GM19328 (cell line): ENCODE measurements at regions not wholly inside any gene's neighbourhood (a gene's known extent, or its start where the extent isn't known, plus 50 kb on each side); places are given as distances from the start of the nearest gene placed in this dataset.

Experiments used
- ATAC-seq: cut with Tn5 transposase; IDR thresholded peaks from one replicate; pipeline ENCODE4 v1.9.1; 2021; ENCODE audit warnings: mild to moderate bottlenecking, moderate library complexity; ENCODE audit not compliant: unreplicated experiment

DNA sequence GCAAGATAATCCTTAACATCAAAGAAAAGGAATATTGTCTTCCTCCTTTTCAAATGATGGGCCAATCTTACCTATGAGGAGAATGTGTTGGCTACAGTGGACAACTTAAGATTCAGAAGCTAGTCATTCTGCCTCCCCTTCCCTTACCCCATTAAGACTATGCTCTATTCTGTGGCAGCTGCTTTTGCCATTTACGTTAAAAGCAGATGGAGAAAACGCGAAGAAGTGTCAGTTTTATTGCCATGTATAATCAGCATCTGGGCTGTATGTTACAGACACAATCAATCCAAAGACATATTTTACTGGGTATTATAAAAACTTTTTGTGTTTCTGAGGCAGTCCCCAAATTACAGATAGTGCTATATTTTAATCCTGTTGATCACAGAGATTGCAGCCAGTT, 196.1 kb upstream of the PACRGL start:
- no peak for ATAC-seq

DNA sequence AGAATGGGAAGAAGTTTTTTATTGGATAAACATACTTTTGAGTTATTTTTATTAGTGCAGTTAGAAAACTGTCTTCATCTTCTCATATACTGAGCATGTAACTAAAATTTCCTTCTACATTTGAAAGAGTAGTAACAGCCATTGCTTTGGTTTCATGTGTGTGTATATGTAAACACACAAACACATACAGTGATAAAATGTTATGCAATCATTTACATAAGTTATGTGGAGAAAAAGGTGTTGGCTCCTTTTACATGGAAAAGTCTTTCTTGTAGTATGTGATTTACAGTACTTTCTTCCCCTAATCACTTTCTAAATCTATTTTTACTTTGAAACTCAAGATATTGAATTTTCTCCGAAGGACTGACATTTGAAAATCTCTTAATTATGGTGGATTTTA, 194.3 kb upstream of the PACRGL start:
- ATAC-seq = no peak

GRCh38 chr4:20506827-20507226, 193.4 kb upstream of the PACRGL start:
- no peak for ATAC-seq

- no peak for ATAC-seq
Observed at GRCh38 chr4:20509315-20509714, 190.9 kb upstream of the PACRGL start.

- no peak for ATAC-seq
Observed at GRCh38 chr4:20512033-20512792, 188.0 kb upstream of the PACRGL start.

GRCh38 chr4:20512985-20513384, 187.3 kb upstream of the PACRGL start:
- ATAC-seq = no peak

DNA sequence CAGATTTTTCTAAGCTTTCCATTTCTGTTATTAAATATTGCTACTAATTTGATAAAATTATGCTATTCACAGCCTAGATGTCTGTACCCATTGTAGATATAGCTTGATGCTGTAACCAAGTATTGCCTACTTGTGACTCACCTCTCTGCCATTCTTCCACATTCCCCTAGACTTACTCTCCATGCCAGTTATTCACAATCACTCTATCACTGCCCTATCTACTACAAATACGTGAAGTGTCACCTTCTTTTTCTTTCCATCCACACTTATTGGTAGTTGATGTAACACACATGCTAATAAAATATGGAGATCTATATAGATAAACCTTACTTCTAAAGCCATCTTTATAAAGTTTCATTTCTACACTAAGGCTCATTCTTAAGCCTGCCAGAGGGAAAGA, 179.4 kb upstream of the PACRGL start:
- no peak for ATAC-seq

- ATAC-seq = no peak
Observed at GRCh38 chr4:20528508-20528907, 171.8 kb upstream of the PACRGL start.

GRCh38 chr4:20529691-20530090, 170.6 kb upstream of the PACRGL start:
- ATAC-seq = no peak

GRCh38 chr4:20532116-20532790, 168.0 kb upstream of the PACRGL start:
- no peak for ATAC-seq

DNA sequence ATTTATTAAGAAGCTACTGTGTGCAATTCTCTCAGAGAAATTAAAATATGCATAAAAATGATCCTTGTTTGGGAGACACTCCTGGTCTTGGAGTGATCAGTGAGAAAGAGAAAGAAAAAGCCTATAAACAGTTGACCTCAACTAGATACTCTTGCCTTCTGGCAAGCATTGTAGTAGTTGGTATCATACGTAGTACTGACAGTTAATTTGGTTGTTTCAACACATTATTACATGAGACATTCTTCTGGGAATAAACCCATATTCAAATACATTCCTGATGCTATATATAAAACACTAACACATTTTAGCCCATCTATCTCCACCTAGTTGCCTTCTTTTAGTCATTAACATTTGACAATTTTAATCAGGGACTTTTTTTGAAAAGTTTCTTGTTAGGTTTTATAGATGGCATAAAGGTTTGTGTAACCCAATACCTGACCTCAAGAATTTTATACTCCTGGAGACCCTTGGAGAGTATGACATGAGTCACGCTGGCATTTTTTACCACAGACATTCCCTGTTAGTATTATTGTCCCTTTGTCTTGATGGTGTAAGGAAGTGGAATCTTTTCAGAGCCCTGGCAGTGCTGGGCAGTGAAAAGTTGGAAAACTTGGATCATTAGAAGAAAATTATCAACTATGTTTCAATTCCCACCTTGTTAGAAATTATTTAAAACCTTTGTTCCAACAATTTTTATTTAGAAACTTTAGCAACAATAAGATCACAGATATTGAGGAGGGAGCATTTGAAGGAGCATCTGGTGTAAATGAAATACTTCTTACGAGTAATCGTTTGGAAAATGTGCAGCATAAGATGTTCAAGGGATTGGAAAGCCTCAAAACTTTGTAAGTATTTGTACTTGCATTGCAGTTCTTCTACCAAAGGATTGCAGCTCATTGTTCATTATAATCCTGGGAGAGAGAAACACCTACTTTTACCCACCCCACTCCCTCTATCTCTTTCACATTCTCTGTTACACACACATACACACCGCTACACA, 167.1 kb upstream of the PACRGL start:
- no peak for ATAC-seq

GRCh38 chr4:20538905-20539304, 161.4 kb upstream of the PACRGL start:
- no peak for ATAC-seq

GRCh38 chr4:20543131-20543530, 157.1 kb upstream of the PACRGL start:
- ATAC-seq = no peak

DNA sequence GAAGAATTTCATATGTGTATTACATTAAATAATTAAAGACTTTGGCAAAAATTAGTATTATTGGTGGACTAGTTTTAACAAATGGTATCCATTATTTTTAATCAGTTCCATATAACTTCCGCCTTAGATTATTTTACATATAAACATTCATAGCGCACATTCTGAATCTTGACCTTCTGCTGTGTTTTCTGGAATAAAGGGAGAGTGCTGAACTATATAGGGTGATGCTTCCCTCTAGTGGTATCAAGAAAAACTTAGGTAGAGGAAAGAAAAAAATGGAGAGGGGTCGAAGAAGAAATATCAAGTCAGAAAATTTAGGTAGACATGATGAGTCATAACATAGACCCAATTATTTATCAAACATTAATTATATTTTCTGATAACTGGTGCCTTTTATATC, 155.6 kb upstream of the PACRGL start:
- ATAC-seq = no peak

DNA sequence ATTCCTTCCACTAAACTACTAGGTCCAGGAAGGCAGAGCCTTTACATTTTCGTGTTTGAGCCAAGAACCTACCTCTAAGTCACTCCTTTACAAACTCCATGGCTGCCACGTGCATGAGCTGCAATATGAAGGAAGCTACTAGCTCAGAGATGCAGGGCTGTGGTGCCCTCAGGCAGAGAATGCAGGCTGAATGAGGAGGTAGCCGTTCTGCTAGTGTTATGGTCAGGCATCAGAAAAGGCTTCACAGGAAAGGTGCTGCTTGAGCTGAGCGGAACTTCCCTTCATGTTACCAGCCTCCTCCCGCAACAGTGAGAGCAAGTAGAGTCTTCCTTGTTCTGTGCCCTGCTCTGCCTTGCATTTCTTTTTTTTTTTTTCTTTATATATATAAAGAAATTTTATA, 148.3 kb upstream of the PACRGL start:
- no peak for ATAC-seq

DNA sequence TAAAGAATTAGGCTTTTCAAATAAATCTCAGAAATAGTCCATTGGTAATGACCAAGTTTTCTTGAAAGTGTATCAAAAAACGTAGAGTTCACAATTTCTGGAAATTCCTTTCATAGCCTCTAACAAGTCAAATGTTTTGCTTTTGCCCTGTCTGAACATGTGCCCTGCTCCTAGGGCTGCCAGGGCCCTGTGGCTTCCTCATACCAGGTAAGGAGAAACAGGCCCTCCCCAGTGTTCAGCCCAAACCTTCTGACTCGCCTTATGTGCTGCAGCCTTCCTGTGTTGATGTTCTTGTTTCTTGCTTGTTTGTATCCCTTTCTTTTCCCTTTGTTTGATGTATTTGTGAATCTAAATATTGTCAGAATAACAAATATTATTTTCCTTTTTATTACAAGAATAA, 146.1 kb upstream of the PACRGL start:
- no peak for ATAC-seq

DNA sequence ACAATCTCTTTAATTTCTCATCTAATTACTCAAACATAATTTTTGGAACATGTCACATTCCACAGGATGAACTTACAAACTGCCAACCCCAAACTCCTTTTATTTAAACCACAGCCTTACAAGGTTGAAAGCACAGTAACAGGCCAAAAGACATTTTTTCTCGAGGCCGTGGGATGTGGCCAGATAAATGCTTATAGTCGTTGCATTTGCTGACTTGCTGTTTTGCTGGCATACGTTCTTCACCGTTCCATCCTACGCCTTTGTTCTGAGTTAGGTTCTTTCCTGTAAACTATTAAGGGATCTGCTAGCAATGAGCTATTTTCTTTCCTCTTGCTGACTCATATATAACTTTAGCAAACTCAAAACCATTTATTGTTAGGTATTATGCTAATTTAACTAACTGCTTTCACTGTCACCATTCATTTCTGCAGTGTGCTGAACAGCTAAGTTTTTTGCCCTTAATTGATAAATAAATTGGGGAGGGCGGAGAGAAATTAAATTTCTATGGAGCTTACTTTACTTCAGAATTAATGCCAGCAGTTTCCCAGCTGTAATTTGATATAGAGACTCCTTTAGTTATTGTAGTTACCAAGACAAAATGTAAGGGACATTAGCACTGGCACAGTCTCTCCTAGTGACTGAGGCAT, 135.1 kb upstream of the PACRGL start:
- ATAC-seq = no peak

DNA sequence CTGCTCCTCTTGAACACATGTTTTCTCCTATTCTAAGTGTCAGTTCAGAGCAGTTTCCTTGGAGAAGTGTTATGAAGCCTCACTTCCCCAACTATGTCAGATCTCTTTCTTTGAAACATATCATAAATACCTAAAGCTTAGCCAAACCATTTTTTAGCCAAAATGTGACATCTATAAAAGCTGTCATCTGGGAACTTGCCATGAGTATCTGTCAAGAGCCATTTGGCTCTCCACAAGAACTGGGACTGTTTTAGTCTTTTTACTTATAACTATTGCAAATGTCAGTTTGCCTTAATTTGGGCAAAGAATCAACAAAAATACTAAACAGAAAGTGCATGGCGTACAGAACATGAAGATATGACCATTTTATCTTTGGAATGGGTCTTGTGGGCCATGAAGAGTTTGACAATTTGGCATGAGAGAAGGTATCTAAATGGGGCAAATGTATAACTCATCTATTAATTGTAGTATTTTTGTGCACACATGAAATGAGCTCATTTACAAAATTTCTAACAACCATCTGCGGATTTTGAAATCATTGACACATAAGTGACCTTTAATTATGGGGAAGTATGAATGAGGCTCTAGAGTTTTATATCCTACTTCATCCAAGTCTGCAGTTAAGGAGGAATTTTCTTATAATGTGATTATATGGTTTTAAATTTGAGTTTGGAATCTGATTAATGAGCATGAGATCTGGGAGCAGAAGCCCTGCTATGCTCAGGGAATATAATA, 129.1 kb upstream of the PACRGL start:
- ATAC-seq = no peak

DNA sequence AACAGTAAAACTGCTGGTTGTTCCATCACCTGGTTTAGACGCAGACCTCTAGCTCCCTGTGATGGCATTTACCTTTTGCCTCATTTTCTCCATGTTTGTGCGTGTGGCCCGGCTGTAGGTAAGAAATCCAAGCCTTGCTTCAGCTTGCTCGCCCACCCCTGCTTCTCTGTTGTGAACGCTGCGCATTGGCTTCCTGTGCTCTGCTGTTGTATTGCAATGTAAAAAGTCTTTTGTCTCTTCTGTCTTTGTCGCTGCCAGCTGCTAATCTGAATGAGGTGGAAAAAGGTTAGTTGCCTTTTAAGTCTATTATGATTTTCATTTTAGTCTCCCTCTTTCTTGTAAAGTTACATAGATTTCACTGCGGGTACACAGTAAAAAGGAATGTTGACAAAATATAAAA, 127.3 kb upstream of the PACRGL start:
- no peak for ATAC-seq

GRCh38 chr4:20574986-20575385, 125.3 kb upstream of the PACRGL start:
- no peak for ATAC-seq
